ENCODE measurements at regions not wholly inside any gene's neighbourhood (a gene's known extent, or its start where the extent isn't known, plus 50 kb on each side); places are given as distances from the start of the nearest gene placed in this dataset.
"Not testable (repeated sequence)": the region's sequence is repeated elsewhere in the genome, so short reads cannot be mapped to it uniquely, and the experiment has no call there.

GRCh38 chr11:82043316-82043715 lies 690.3 kb downstream of the FAM181B start:
- DNase-seq, result no peak

- DNase-seq, result no peak
These were observed 691.9 kb downstream of the FAM181B start for GRCh38 chr11:82041764-82042163.

- DNase-seq, result no peak
These were observed 695.5 kb downstream of the FAM181B start for GRCh38 chr11:82038154-82038553.

GRCh38 chr11:82034527-82034926 lies 699.1 kb downstream of the FAM181B start:
- DNase-seq, result no peak

GRCh38 chr11:82027335-82027734 lies 706.3 kb downstream of the FAM181B start:
- DNase-seq, result not testable (repeated sequence)

- DNase-seq, result no peak
These were observed 708.9 kb downstream of the FAM181B start for GRCh38 chr11:82024760-82025159.

GRCh38 chr11:82012276-82012675 lies 721.4 kb downstream of the FAM181B start:
- DNase-seq, result no peak

GRCh38 chr11:82009133-82009532 lies 724.5 kb downstream of the FAM181B start:
- no peak for DNase-seq

GRCh38 chr11:82007521-82007920 lies 726.1 kb downstream of the FAM181B start:
- DNase-seq, result no peak

GRCh38 chr11:82004537-82005213 lies 729.0 kb downstream of the FAM181B start:
- no peak for DNase-seq

GRCh38 chr11:82003671-82004515 lies 729.8 kb downstream of the FAM181B start:
- DNase-seq, result no peak

- DNase-seq, result no peak
These were observed 730.6 kb downstream of the FAM181B start for GRCh38 chr11:82003024-82003423.

GRCh38 chr11:81995889-81996288 lies 737.8 kb downstream of the FAM181B start:
- no peak for DNase-seq

- no peak for DNase-seq
These were observed 739.9 kb downstream of the FAM181B start for GRCh38 chr11:81993755-81994154.

GRCh38 chr11:81990659-81991443 lies 742.8 kb downstream of the FAM181B start:
- no peak for DNase-seq

GRCh38 chr11:81989093-81989492 lies 744.6 kb downstream of the FAM181B start:
- no peak for DNase-seq

- DNase-seq, result no peak
These were observed 745.7 kb downstream of the FAM181B start for GRCh38 chr11:81987829-81988472.

GRCh38 chr11:81986556-81987161 lies 747.0 kb downstream of the FAM181B start:
- DNase-seq, result no peak

GRCh38 chr11:81979448-81979847 lies 754.2 kb downstream of the FAM181B start:
- DNase-seq, result no peak

GRCh38 chr11:81975261-81975900 lies 758.3 kb downstream of the FAM181B start:
- no peak for DNase-seq

- DNase-seq, result no peak
These were observed 762.8 kb downstream of the FAM181B start for GRCh38 chr11:81970886-81971285.

- DNase-seq, result no peak
These were observed 766.4 kb downstream of the FAM181B start for GRCh38 chr11:81967242-81967641.

Data from activated CD4-positive, alpha-beta T cell treated with anti-CD3 and anti-CD28 coated beads for 4 hours (primary cell).